GM19395 (cell line): ENCODE measurements at regions not wholly inside any gene's neighbourhood (a gene's known extent, or its start where the extent isn't known, plus 50 kb on each side); places are given as distances from the start of the nearest gene placed in this dataset.
"Not testable (repeated sequence)": the region's sequence is repeated elsewhere in the genome, so short reads cannot be mapped to it uniquely, and the experiment has no call there.

Experiments used
- ATAC-seq: cut with Tn5 transposase; IDR thresholded peaks from one replicate; pipeline ENCODE4 v1.9.1; 2021; ENCODE audit warnings: mild to moderate bottlenecking, moderate library complexity; ENCODE audit not compliant: unreplicated experiment

- no peak for ATAC-seq
Observed at GRCh38 chr6:97347111-97347510, 64.1 kb upstream of the MMS22L start.

- ATAC-seq, result no peak
Observed at GRCh38 chr6:97361286-97361685, 78.3 kb upstream of the MMS22L start.

GRCh38 chr6:97364327-97364726 is 81.3 kb upstream of the MMS22L start:
- ATAC-seq, result no peak

GRCh38 chr6:97382071-97382470 is 99.1 kb upstream of the MMS22L start:
- ATAC-seq, result not testable (repeated sequence)

GRCh38 chr6:97392735-97393134 is 109.7 kb upstream of the MMS22L start:
- no peak for ATAC-seq

- ATAC-seq, result peak; percentile 92
Observed at GRCh38 chr6:97394160-97394748, 111.2 kb upstream of the MMS22L start.

- ATAC-seq, result no peak
Observed at GRCh38 chr6:97396880-97397279, 113.9 kb upstream of the MMS22L start.

GRCh38 chr6:97399208-97399607 is 116.2 kb upstream of the MMS22L start:
- no peak for ATAC-seq

GRCh38 chr6:97401533-97401932 is 118.5 kb upstream of the MMS22L start:
- ATAC-seq, result no peak

- ATAC-seq, result no peak
Observed at GRCh38 chr6:97405818-97406409, 122.9 kb upstream of the MMS22L start.

GRCh38 chr6:97406633-97407032 is 123.6 kb upstream of the MMS22L start:
- ATAC-seq, result no peak

- ATAC-seq, result no peak
Observed at GRCh38 chr6:97411610-97412009, 128.6 kb upstream of the MMS22L start.

- ATAC-seq, result no peak
Observed at GRCh38 chr6:97412511-97412910, 129.5 kb upstream of the MMS22L start.

GRCh38 chr6:97422171-97422570 is 139.2 kb upstream of the MMS22L start:
- ATAC-seq, result no peak

GRCh38 chr6:97423190-97423589 is 140.2 kb upstream of the MMS22L start:
- ATAC-seq, result peak; percentile 65

- ATAC-seq, result peak; percentile 86
Observed at GRCh38 chr6:97427648-97428047, 144.6 kb upstream of the MMS22L start.

- ATAC-seq, result peak; percentile 57
Observed at GRCh38 chr6:97437087-97437486, 154.1 kb upstream of the MMS22L start.

- ATAC-seq, result peak; percentile 70
Observed at GRCh38 chr6:97438011-97438671, 155.1 kb upstream of the MMS22L start.

- peak; percentile 72 for ATAC-seq
Observed at GRCh38 chr6:97440590-97441176, 157.7 kb upstream of the MMS22L start.

- ATAC-seq, result no peak
Observed at GRCh38 chr6:97443408-97444080, 160.5 kb upstream of the MMS22L start.

- no peak for ATAC-seq
Observed at GRCh38 chr6:97445407-97445806, 162.4 kb upstream of the MMS22L start.
